Activated naive CD8-positive, alpha-beta T cell treated with anti-CD3 and anti-CD28 coated beads for 36 hours (primary cell): ENCODE measurements at regions not wholly inside any gene's neighbourhood (a gene's known extent, or its start where the extent isn't known, plus 50 kb on each side); places are given as distances from the start of the nearest gene placed in this dataset.

Source experiments
- DNase-seq: peaks from one replicate; pipeline ENCODE4 v3.0.0; 2021
- H3K27ac Mint-ChIP-seq: one replicate; pipeline ENCODE4 v1.8.0; 2022; ENCODE audit warnings: mild to moderate bottlenecking, moderate library complexity, mixed read lengths
- H3K27me3 Mint-ChIP-seq: one replicate; pipeline ENCODE4 v1.8.0; 2022; ENCODE audit warnings: mild to moderate bottlenecking, mixed read lengths
- H3K36me3 Mint-ChIP-seq: one replicate; pipeline ENCODE4 v1.8.0; 2021; ENCODE audit warnings: mild to moderate bottlenecking, mixed read lengths
- H3K4me1 Mint-ChIP-seq: one replicate; pipeline ENCODE4 v1.8.0; 2021; ENCODE audit warnings: mixed read lengths
- H3K4me3 Mint-ChIP-seq: one replicate; pipeline ENCODE4 v1.8.0; 2022; ENCODE audit warnings: mild to moderate bottlenecking, moderate library complexity, mixed read lengths
- H3K9me3 Mint-ChIP-seq: one replicate; pipeline ENCODE4 v1.8.0; 2022; ENCODE audit warnings: mixed read lengths

- no peak overlapping the region for H3K27ac Mint-ChIP-seq
- no peaks in the 10 kb centered on the region for H3K27me3 Mint-ChIP-seq
- no peak for DNase-seq
- no peaks in the 10 kb centered on the region for H3K4me1 Mint-ChIP-seq
- no peaks in the 10 kb centered on the region for H3K36me3 Mint-ChIP-seq
- H3K9me3 Mint-ChIP-seq, result peaks cover 1% of the 10 kb centered on the region
- no peak overlapping the region for H3K4me3 Mint-ChIP-seq
Observed at GRCh38 chr13:111547726-111548273, 227.4 kb downstream of the TEX29 start.

- Mint-ChIP-seq H3K9me3 (no peaks in the 10 kb centered on the region), H3K4me1 (no peaks in the 10 kb centered on the region), H3K27ac (no peak overlapping the region), H3K36me3 (no peaks in the 10 kb centered on the region), H3K27me3 (no peaks in the 10 kb centered on the region), H3K4me3 (no peak overlapping the region)
- DNase-seq, result no peak
Observed at GRCh38 chr13:111548301-111548700, 227.9 kb downstream of the TEX29 start.

DNA sequence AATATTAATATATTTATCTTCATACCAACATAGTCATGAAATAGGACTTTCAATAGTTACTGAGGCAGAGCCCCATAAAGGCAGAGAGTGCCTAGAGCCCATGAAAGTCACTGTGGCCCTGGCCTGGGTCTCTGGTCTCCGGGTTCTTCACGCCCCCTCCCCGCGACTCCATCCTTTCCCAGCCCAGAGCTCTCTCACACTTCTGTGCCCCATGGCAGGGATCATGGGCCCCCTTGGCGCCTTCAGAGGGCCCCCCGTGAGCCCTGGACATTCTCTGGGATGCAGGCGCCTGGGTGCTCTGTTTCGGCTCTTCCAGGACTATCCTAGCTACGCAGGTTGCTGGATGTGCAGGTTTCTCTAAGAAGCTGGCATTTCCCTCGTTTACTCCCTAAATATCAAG is 228.4 kb downstream of the TEX29 start:
- Mint-ChIP-seq H3K36me3 (no peaks in the 10 kb centered on the region), H3K27me3 (no peaks in the 10 kb centered on the region), H3K4me1 (no peaks in the 10 kb centered on the region), H3K9me3 (no peaks in the 10 kb centered on the region), H3K4me3 (no peak overlapping the region), H3K27ac (no peak overlapping the region)
- no peak for DNase-seq

DNA sequence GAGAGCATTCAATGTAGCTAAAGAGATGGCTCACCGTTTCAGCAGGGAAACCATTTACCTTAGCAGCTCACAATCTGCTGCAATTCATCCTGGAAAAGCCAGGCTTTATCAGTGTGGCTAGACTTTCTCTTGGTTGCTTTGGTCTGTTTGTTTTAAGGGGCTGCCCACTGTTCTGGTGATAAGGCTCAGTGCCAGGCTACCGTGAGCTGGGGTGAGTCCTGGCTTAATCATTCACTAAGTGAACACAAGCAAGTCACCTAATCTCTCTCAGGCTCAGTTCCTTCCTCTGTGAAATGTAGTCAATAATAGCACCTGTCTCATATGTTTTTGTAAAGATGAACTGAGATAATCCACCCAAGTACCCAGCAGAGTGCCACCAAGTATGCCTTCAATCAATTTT is 229.0 kb downstream of the TEX29 start:
- Mint-ChIP-seq H3K27ac (no peak overlapping the region), H3K36me3 (no peaks in the 10 kb centered on the region), H3K9me3 (no peaks in the 10 kb centered on the region), H3K4me3 (no peak overlapping the region), H3K27me3 (no peaks in the 10 kb centered on the region), H3K4me1 (no peaks in the 10 kb centered on the region)
- DNase-seq, result no peak

DNA sequence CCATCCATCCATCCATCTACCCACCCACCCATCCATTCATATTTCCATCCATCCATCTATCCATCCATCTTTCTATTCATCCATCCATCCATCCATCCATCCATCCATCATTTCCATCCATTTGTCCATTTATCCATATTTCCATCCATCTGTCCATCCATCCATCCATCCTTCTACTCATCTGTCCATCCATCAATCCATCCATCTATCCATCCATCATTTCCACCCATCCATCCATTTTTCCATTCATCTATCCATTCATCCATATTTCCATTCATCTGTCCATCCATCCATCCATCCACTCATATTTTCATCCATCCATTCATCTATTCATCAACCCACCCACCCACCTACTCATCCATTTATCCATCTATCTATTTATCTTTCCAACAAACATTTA is 229.6 kb downstream of the TEX29 start:
- no peaks in the 10 kb centered on the region for H3K27me3 Mint-ChIP-seq
- H3K4me1 Mint-ChIP-seq, result no peaks in the 10 kb centered on the region
- H3K4me3 Mint-ChIP-seq, result no peak overlapping the region
- H3K27ac Mint-ChIP-seq, result no peak overlapping the region
- no peaks in the 10 kb centered on the region for H3K36me3 Mint-ChIP-seq
- DNase-seq, result no peak
- no peaks in the 10 kb centered on the region for H3K9me3 Mint-ChIP-seq

DNA sequence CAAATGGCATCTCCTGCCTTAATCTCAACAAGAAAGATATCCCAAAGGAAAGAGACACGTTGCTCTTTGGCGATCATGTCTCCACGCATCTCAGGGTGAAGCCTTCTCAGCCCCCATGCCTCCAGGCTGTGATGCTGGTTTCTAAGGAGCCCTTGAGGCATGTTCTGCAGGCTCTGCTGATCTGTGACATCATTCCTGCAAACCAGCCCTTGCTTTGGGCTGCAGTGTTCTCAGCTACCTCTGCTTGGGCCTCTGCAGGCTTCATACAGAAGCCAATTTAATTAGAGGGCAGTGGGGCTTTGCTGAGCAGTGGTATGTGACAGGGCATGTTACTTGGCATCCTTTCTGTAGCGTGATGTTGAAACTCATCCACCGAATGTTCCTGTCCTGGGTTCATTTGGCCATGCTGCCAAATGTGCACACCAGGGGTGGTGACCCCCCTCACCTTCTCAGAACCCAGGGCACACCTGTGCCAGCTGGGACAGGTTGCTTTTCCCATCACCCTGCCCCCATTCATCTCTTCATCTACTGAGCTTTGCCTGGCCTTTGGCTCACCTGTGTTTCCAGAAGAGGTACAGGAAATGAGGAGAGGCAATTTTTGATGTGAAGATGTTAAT is 230.9 kb downstream of the TEX29 start:
- no peaks in the 10 kb centered on the region for H3K36me3 Mint-ChIP-seq
- H3K27ac Mint-ChIP-seq, result no peak overlapping the region
- H3K9me3 Mint-ChIP-seq, result no peaks in the 10 kb centered on the region
- no peak overlapping the region for H3K4me3 Mint-ChIP-seq
- DNase-seq, result no peak
- H3K27me3 Mint-ChIP-seq, result no peaks in the 10 kb centered on the region
- H3K4me1 Mint-ChIP-seq, result no peaks in the 10 kb centered on the region

- no peak overlapping the region for H3K27ac Mint-ChIP-seq
- H3K36me3 Mint-ChIP-seq, result no peaks in the 10 kb centered on the region
- H3K27me3 Mint-ChIP-seq, result peaks cover 7% of the 10 kb centered on the region
- DNase-seq, result no peak
- H3K4me1 Mint-ChIP-seq, result no peaks in the 10 kb centered on the region
- H3K9me3 Mint-ChIP-seq, result no peaks in the 10 kb centered on the region
- no peak overlapping the region for H3K4me3 Mint-ChIP-seq
Observed at GRCh38 chr13:111552891-111553655, 232.6 kb downstream of the TEX29 start.

DNA sequence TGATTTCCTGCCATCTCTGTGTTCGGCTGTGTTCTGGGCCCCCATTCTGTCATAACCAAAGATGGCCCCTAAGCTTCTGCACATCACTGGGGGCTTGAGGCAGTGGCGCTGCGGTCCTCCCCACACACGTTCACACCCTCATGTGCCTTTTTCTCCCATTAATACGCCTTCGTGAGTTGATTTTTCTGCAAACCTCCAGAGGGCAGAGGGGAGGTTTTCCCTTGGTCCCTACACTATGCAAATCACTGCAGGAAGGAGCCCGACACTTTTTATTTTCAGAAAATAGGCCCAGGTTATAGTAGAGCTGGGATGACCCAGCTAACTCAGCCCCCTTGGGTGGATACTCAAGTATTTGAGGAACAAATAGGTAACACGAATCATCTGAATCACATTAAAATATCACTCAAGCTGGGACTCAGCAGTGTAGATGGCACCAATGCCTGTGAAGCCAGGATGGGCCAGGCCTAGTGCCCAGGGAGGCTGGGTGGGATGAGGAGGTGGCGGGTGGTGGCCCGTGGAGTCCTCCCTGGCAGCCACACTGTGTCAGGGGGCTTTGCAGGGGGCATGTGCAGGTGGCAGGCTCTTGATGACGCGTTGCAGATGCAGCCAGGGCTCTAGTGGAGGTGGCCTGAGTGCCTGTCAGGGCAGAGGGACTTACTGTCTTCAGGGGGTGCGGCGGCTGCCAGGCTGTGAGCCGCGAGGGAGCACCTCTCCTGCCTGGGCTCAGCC is 234.3 kb downstream of the TEX29 start:
- Mint-ChIP-seq H3K36me3 (no peaks in the 10 kb centered on the region), H3K27me3 (peaks cover 10% of the 10 kb centered on the region), H3K4me1 (no peaks in the 10 kb centered on the region), H3K4me3 (no peak overlapping the region), H3K9me3 (no peaks in the 10 kb centered on the region), H3K27ac (no peak overlapping the region)
- no peak for DNase-seq

- H3K4me1 Mint-ChIP-seq, result no peaks in the 10 kb centered on the region
- H3K4me3 Mint-ChIP-seq, result no peak overlapping the region
- DNase-seq, result no peak
- H3K36me3 Mint-ChIP-seq, result no peaks in the 10 kb centered on the region
- H3K27me3 Mint-ChIP-seq, result peaks cover 10% of the 10 kb centered on the region
- no peaks in the 10 kb centered on the region for H3K9me3 Mint-ChIP-seq
- H3K27ac Mint-ChIP-seq, result no peak overlapping the region
Observed at GRCh38 chr13:111555268-111555808, 234.9 kb downstream of the TEX29 start.

GRCh38 chr13:111555903-111556302 is 235.5 kb downstream of the TEX29 start:
- Mint-ChIP-seq H3K27me3 (peaks cover 10% of the 10 kb centered on the region), H3K4me1 (no peaks in the 10 kb centered on the region), H3K27ac (no peak overlapping the region), H3K9me3 (no peaks in the 10 kb centered on the region), H3K36me3 (no peaks in the 10 kb centered on the region), H3K4me3 (no peak overlapping the region)
- no peak for DNase-seq

GRCh38 chr13:111556496-111556895 is 236.1 kb downstream of the TEX29 start:
- Mint-ChIP-seq H3K4me3 (no peak overlapping the region), H3K27me3 (peaks cover 10% of the 10 kb centered on the region), H3K36me3 (no peaks in the 10 kb centered on the region), H3K27ac (no peak overlapping the region), H3K4me1 (no peaks in the 10 kb centered on the region), H3K9me3 (no peaks in the 10 kb centered on the region)
- no peak for DNase-seq

DNA sequence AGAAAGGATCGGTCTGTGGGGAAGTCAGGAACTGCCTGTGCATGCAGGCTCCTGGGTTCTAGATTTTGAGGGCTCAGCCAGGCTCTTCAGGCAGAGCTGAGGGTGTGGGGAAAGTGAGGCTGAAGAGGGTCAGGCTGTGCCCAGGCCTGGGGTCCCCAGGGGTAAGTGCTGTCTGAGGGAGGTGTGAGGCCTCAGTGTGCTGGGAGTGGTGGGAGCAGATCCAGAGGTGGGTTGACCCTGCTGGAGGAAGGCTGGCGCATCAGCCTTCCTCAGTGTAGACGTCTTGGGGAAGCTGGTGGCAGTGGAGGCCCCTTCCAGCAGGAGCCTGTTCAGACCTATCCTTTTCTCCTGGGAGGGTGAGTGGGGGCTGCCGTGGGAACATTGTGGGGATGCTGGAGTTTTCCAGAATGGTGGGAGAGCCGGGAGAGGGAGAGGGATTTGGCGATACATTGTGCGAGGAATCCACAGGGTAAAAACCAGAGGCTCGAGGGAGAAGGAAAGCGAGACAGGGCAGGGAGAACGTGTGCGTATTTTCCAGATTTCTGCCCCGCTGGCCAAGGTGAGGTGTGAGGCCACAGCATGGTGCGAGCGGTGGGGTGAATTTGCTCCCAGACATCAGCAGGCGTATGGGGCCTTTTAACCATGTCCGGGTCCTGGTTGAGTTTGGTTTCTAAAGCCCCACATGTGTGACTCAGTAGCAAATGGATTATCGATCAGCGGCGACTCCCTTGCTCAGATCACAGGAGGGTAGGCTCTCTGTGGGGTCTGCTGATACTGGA is 237.7 kb downstream of the TEX29 start:
- Mint-ChIP-seq H3K27ac (no peak overlapping the region), H3K9me3 (no peaks in the 10 kb centered on the region), H3K4me3 (no peak overlapping the region), H3K36me3 (no peaks in the 10 kb centered on the region), H3K27me3 (peaks cover 10% of the 10 kb centered on the region), H3K4me1 (no peaks in the 10 kb centered on the region)
- DNase-seq, result no peak

GRCh38 chr13:111558700-111559088 is 238.3 kb downstream of the TEX29 start:
- Mint-ChIP-seq H3K4me3 (no peak overlapping the region), H3K4me1 (no peaks in the 10 kb centered on the region), H3K9me3 (no peaks in the 10 kb centered on the region), H3K27ac (no peak overlapping the region), H3K27me3 (peaks cover 10% of the 10 kb centered on the region), H3K36me3 (no peaks in the 10 kb centered on the region)
- no peak for DNase-seq

GRCh38 chr13:111559612-111560403 is 239.4 kb downstream of the TEX29 start:
- no peak for DNase-seq
- Mint-ChIP-seq H3K4me1 (no peaks in the 10 kb centered on the region), H3K27ac (no peak overlapping the region), H3K27me3 (peaks cover 10% of the 10 kb centered on the region), H3K9me3 (no peaks in the 10 kb centered on the region), H3K4me3 (no peak overlapping the region), H3K36me3 (no peaks in the 10 kb centered on the region)
